NT2/D1 (cell line): ENCODE measurements at regions not wholly inside any gene's neighbourhood (a gene's known extent, or its start where the extent isn't known, plus 50 kb on each side); places are given as distances from the start of the nearest gene placed in this dataset.

ENCODE experiments used
- DNase-seq: peaks from one replicate; pipeline ENCODE4 v3.0.0-alpha.2; 2011; ENCODE audit warnings: low read depth, low spot score
- H3K27me3 ChIP-seq: 2 replicates; pipeline ENCODE4 v1.6.0; 2011; ENCODE audit warnings: mild to moderate bottlenecking; ENCODE audit not compliant: insufficient read length, insufficient read depth
- H3K36me3 ChIP-seq: 2 replicates; pipeline ENCODE4 v1.6.1; 2011; ENCODE audit warnings: mild to moderate bottlenecking, low read length, mixed read lengths; ENCODE audit not compliant: insufficient read depth, insufficient read length
- H3K4me1 ChIP-seq: 2 replicates; pipeline ENCODE4 v1.5.1; 2011; ENCODE audit not compliant: insufficient read depth, insufficient read length
- H3K4me3 ChIP-seq: 2 replicates; pipeline ENCODE4 v1.5.1; 2011; ENCODE audit warnings: low read depth; ENCODE audit not compliant: insufficient read length
- H3K9ac ChIP-seq: 2 replicates; pipeline ENCODE4 v1.6.0; 2011; ENCODE audit warnings: low read depth; ENCODE audit not compliant: insufficient read length
- H3K9me3 ChIP-seq: 2 replicates; pipeline ENCODE4 v1.5.1; 2011; ENCODE audit warnings: mild to moderate bottlenecking, low read length; ENCODE audit not compliant: insufficient read depth
- SUZ12 ChIP-seq: IDR thresholded peaks from 2 replicates; pipeline ENCODE4 v1.6.1; 2011; ENCODE audit not compliant: insufficient read length, insufficient read depth; ENCODE audit errors: extremely low read depth
- YY1 ChIP-seq: IDR thresholded peaks from 2 replicates; pipeline ENCODE4 v1.6.1; 2011; ENCODE audit not compliant: insufficient read length, insufficient read depth
- ZNF274 ChIP-seq: IDR thresholded peaks from 2 replicates; pipeline ENCODE4 v1.6.1; 2011; ENCODE audit warnings: mild to moderate bottlenecking, low read depth, low read length

GRCh38 chr5:17355586-17356346 is 138.3 kb downstream of the BASP1 start:
- no peak for DNase-seq
- no peak for TF ChIP-seq YY1
- TF ChIP-seq SUZ12, result no peak

GRCh38 chr5:17356551-17356950 is 139.1 kb downstream of the BASP1 start:
- no peaks in the 10 kb centered on the region for H3K27me3 ChIP-seq
- no peaks in the 10 kb centered on the region for H3K4me1 ChIP-seq
- no peaks in the 10 kb centered on the region for H3K36me3 ChIP-seq

More at GRCh38 chr5:17355586-17356346, 138.3 kb downstream of the BASP1 start:
- Histone ChIP-seq H3K36me3 (no peaks in the 10 kb centered on the region), H3K27me3 (no peaks in the 10 kb centered on the region), H3K4me3 (no peak overlapping the region), H3K9me3 (no peaks in the 10 kb centered on the region; the same call in 1 of the 2 replicates), H3K4me1 (no peaks in the 10 kb centered on the region), H3K9ac (no peak overlapping the region)

DNA sequence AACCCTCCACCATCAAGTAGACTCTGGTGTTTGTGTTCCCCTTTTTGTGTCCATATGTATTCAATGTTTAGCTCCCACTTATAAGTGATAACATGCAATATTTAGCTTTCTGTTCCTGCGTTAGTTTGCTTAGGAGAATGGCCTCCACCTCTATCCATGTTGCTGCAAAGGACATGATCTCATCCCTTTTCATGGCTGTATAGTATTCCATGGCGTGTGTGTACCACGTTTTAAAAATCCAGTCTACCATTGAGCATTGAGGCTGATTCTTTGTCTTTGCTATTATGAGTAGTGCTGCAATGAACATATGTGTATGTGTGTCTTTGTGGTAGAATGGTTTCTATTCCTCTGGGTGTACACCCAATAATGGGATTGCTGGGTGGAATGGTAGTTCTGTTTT is 140.1 kb downstream of the BASP1 start:
- DNase-seq, result no peak
- Histone ChIP-seq H3K4me1 (no peaks in the 10 kb centered on the region), H3K27me3 (no peaks in the 10 kb centered on the region), H3K9me3 (no peaks in the 10 kb centered on the region; the same call in 1 of the 2 replicates), H3K9ac (no peak overlapping the region), H3K4me3 (no peak overlapping the region), H3K36me3 (no peaks in the 10 kb centered on the region)
- TF ChIP-seq ZNF274, result no peak
- no peak for TF ChIP-seq SUZ12
- TF ChIP-seq YY1, result no peak

More at GRCh38 chr5:17356551-17356950, 139.1 kb downstream of the BASP1 start:
- DNase-seq, result no peak
- H3K4me3 ChIP-seq, result no peak overlapping the region
- H3K9ac ChIP-seq, result no peak overlapping the region
- TF ChIP-seq YY1, result no peak
- TF ChIP-seq SUZ12, result no peak
- H3K9me3 ChIP-seq, result no peaks in the 10 kb centered on the region; the same call in 1 of the 2 replicates

- no peak overlapping the region for H3K9ac ChIP-seq
- no peak for DNase-seq
- no peak overlapping the region for H3K4me3 ChIP-seq
Observed at GRCh38 chr5:17358031-17358430, 140.0 kb upstream of the TAF11L2 start.

GRCh38 chr5:17359451-17360011 is 138.5 kb upstream of the TAF11L2 start:
- Histone ChIP-seq H3K27me3 (no peaks in the 10 kb centered on the region), H3K36me3 (no peaks in the 10 kb centered on the region), H3K9ac (no peak overlapping the region), H3K4me3 (no peak overlapping the region), H3K9me3 (no peaks in the 10 kb centered on the region; the same call in 1 of the 2 replicates), H3K4me1 (no peaks in the 10 kb centered on the region)
- no peak for DNase-seq
- no peak for TF ChIP-seq SUZ12

More at GRCh38 chr5:17358031-17358430, 140.0 kb upstream of the TAF11L2 start:
- no peaks in the 10 kb centered on the region; the same call in 1 of the 2 replicates for H3K9me3 ChIP-seq
- TF ChIP-seq SUZ12 (no peak), YY1 (no peak), ZNF274 (no peak)
- H3K27me3 ChIP-seq, result no peaks in the 10 kb centered on the region
- H3K4me1 ChIP-seq, result no peaks in the 10 kb centered on the region
- no peaks in the 10 kb centered on the region for H3K36me3 ChIP-seq

DNA sequence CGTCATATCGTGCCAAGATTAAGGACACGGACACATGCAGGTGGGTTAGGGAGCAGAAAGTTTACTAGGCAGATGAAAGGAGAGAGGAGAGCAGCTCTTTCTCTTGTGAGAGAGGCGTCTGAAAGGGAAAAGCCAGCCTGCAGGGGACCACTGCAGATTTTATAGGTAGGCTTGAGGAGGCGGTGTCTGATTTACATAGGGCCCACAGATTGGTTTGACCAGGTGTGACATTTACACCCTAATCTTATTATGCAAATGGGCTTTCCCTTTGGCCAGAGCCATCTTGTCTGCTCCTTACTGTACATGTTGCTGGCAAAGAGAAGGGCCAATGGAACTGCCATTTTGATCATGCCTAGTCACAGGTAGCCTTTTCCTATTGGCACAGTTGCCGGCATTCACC is 137.2 kb upstream of the TAF11L2 start:
- no peak for TF ChIP-seq YY1
- no peak for TF ChIP-seq ZNF274
- TF ChIP-seq SUZ12, result no peak
- no peak for DNase-seq
- no peaks in the 10 kb centered on the region; the same call in 1 of the 2 replicates for H3K9me3 ChIP-seq
- H3K4me3 ChIP-seq, result no peak overlapping the region
- no peaks in the 10 kb centered on the region for H3K27me3 ChIP-seq
- no peak overlapping the region for H3K9ac ChIP-seq
- H3K4me1 ChIP-seq, result no peaks in the 10 kb centered on the region
- no peaks in the 10 kb centered on the region for H3K36me3 ChIP-seq

GRCh38 chr5:17361331-17361730 is 136.7 kb upstream of the TAF11L2 start:
- no peak for DNase-seq

More at GRCh38 chr5:17361331-17361730, 136.7 kb upstream of the TAF11L2 start:
- no peaks in the 10 kb centered on the region for H3K4me1 ChIP-seq
- H3K36me3 ChIP-seq, result no peaks in the 10 kb centered on the region
- H3K9me3 ChIP-seq, result no peaks in the 10 kb centered on the region; the same call in 1 of the 2 replicates
- no peak overlapping the region for H3K9ac ChIP-seq
- TF ChIP-seq SUZ12 (no peak), YY1 (no peak), ZNF274 (no peak)
- no peaks in the 10 kb centered on the region for H3K27me3 ChIP-seq
- H3K4me3 ChIP-seq, result no peak overlapping the region
